T follicular helper cell (primary cell): ENCODE measurements at regions not wholly inside any gene's neighbourhood (a gene's known extent, or its start where the extent isn't known, plus 50 kb on each side); places are given as distances from the start of the nearest gene placed in this dataset.
"Not testable (repeated sequence)": the region's sequence is repeated elsewhere in the genome, so short reads cannot be mapped to it uniquely, and the experiment has no call there.

ENCODE experiments used
- DNase-seq: peaks from one replicate; pipeline ENCODE4 v3.0.0-alpha.2; 2020; ENCODE audit warnings: low read depth

DNA sequence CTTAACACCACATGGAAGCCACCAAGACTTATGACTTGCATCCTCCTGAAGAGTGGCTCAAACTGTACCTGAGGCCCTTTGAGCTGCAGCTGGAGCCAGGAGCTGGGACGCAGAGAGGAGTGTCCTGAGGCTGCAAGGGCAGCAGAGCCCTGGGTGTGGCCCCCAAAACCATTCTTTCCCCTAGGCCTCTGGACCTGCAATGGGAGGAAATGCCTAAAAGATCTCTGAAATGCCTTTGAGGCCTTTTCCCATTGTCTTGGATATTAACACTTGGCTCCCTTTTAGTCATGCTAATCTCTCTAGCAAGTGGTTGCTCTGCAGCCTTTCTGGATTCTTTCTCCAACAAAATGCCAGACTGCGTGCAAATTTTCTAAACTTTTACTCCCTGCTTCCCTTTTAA lies 156.1 kb downstream of the SLC38A4 start:
- no peak for DNase-seq

DNA sequence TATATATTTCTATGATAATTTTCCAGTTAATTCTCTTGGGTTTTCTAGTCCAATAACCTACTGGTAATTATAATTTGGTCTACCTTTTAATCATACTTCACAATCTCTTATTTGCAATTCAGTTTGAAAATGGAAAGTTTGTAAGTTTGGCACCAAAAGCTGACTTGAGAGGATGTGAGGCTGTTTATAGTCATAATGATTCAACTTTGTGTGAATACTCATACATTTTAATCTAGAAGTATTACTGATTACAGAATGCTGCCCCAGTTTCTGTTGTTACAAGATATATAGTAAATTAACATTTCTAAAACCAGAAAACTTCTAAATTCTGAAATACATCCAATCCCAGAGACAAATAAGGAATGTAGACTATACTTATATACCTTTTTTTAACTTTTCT lies 158.2 kb downstream of the SLC38A4 start:
- no peak for DNase-seq

DNA sequence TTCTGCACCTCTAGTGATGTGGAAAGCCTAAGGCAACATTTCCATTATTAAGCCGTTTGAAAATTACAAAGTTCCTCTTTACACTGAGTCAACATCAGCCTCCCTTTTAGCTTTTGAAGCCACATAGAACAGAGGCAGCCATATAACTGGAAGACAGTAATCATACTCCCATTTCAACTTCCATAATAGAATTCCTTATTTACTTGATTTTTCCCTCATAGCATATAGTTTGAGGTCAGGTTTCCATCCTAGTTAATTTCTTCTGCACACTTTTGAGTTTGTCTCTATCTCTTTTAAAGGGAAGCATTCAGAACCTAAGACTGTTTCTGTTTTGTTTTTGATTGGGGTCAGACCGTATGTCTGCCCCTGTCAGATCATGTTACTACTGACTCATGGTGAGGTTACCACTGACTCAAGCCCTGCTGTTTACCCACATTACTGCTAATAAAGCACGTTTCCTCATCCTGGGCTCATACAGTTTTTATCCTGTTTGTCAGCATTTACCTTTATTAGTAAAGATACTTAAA lies 161.0 kb downstream of the SLC38A4 start:
- DNase-seq: no peak

DNA sequence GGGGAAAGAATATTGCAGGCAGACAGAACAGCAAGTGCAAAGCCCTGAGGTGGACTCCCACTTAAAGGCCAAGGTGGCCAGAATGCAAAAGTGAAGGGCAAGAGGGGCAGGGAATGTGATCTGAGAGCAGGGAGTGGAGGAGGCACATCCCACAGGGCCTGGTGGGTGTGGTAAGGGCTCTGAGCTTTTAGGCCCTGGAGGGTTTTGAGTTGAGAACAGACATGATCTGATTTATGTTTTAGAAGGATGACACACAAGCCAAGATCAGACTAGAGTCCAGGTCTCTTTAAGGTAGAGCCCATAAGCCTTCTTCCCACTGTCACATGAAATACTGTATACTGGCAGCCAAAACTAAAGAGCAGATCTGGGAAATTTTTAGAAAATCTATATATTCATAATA lies 162.5 kb downstream of the SLC38A4 start:
- no peak for DNase-seq

DNA sequence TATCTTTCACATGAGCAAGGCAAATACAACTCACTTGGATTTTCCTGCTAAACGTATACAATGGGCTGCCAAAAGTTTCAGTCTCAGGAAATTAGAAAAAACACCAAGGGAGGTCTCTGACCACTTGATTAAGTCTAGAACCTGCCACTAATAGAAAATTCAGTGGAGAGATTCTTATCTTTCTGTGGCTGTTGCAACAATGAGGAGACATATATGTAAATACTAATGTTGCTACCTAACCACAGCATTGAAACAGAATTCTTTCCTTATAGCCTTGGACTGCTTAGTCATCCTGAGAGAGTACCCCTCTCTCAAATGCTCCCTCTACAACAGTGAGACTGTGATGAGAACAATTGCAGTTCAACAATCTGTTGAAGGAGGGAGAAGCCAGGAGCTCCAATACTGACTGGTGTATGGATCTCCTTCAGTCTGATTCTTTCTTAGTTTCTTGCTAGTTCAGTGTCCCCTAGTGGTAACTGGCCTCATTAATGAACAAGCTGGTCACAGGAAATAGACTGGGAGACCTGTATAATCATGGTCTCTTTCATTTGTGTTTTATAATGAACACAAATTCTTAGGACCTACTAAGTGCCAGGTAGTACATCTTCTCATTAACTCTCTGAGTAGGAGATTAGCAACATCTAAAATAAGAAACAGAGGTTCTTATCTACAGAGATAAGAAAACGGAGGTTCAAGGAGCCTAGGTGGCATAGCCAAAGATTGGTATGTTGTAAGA lies 164.5 kb downstream of the SLC38A4 start:
- DNase-seq: no peak

DNA sequence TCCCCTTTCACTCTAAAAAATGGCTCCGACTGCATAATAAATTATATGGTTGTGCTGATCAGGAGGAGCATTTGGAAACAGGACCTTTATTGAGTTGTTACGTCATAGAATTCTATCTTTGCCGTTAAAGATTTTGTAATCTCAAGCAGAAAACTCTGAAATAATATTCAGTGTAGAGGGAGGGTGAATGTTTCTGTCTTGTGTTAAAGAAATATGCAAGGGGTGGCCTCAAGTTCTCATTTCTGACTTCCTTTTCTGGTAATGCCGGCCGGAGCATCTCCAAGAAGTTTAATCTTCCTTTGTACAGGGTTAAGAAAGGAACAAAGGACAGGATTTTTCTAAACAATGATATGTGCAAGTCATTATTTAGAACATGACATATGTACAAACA lies 165.1 kb downstream of the SLC38A4 start:
- DNase-seq: no peak

DNA sequence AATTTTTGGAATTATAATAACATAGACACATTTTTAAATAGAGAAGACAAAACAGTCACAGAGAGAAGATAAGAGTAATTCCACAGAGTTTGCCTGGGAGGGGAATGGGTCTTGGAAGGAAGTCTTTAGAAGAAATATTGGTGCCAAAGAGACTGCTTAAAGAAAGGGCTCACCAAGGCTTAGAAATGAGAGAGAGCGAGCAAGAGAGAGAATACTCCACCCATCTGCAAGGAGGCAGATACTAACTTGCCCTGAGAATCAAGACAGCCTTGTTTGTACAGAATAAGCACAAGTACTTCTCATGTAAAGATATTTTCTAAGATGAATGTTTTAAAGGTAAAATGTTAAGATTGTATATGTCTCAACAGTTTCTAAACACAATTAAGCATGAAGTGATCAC lies 165.5 kb downstream of the SLC38A4 start:
- no peak for DNase-seq

DNA sequence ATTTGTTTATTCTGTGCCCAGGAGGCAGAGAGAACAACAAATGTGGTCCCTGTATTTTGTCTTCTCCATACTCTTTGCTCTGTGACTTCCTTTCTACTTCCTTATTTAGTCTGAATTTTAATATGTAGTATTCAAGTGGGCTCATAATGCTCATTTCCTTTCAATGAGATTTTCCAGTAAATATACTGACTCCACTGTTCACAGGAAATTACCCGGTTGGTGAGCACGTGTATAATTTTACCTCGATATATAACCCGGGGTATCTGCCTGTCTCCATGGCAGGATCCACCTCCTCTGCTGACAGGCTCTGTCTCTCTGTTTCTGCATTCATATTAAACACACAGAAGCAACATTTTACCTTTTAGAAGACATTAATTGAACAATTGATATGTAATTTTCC lies 166.0 kb downstream of the SLC38A4 start:
- DNase-seq: no peak

DNA sequence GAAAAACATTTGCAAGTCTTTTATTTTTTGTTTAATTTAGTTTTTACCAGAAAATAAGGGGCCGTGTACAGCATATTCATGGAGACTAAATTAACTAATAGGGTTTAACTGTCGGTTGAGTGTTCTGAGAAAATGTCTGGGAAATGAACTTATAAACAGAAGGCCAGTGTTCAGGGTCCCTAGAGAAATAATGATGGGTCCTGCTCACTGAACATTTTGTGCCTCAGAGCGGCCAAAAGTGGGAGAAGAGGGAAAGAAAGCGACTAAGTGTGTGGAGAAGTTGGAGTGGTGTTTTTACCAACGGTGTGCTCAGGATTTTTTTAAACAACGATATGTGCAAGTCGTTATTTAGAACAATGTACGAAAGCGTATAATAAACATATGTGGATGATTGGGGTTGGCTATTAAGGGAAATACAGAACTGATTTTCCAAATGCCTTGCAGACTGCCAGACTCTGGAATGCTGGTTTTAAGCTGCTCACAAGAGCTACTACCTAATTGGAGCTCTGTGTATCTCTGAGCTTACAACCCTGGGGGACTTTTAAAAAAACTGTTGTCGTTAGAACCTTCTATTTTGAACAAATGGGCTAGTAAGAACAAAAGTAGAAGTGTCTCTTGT lies 166.7 kb downstream of the SLC38A4 start:
- DNase-seq: no peak

DNA sequence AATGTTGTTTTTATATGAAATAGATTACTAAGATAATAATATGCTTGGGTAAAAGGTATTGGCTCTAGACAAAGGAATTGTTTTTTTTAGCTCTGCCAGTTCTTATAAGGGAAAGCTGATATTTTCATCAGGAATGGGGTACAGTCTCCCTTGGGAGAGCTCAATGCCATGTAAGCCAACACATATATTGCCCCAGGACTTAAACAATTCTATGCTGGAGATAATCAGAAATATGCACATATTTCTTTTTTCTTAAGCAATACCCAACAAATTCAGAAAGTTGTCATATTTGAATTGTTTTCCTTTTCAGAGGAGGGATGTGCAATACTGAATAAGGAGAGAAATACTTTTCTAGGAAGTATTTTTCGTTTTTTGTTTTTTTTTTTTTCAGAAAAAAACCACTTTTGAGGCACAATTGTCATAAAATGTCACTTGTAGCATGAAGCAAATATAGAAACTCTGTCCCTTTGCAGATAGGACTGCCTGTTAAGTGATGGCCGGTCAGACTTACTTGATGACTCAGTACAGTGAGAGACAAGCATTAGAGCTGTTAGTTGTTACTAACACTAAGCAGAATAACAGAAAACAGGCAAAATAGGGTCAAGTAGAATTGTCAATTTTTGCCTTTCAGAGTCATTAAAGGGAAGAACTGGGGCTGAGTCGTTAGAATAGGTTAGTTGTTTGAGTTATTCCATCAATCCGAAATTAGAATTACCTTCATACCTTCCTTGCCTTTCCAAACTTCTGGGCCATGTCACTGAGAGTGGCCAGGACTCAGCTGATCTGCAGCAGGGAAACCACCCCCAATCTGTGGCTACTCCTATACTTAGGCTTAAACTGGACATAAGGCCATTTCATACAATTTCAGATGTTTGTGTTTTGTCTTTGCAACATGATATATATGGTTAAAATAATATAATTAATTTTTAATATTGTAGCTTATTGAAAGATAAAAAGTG lies 168.1 kb downstream of the SLC38A4 start:
- DNase-seq: no peak

DNA sequence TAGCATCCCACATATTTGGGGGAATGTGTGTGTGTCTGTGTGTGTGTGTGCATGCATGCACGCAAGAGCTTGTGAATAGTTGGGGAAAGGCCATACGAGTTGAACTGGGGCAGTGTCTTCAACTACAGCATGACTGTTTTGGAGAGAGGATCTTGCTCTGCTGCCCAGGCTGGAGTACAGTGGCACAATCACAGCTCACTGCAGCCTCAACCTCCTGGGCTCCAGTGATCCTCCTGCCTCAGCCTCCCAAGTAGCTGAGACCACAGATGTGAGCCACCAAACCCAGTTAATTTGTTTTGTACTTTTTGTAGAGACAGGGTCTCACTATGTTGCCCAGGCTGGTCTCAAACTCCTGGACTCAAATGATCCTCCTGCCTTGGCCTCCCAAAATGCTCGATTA lies 169.8 kb downstream of the SLC38A4 start:
- not testable (repeated sequence) for DNase-seq

DNA sequence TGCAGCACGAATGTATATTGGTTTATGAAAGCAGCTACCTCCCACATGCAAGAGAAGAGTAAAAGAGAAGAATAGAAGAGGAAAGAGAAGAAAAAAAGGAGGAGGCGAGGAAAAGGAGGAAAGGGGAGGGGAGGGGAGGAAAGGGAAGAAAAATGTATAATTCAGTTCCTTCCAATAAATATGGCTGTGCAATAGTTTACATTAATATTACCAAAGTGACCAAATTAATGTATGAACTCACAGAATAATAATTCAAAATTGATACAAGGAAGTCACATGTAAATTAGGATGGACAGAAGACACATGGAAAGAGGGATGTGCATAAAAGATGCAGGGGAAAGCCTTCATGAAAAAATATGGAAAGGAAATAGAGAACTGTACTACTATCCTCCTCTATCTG lies 172.5 kb downstream of the SLC38A4 start:
- no peak for DNase-seq

DNA sequence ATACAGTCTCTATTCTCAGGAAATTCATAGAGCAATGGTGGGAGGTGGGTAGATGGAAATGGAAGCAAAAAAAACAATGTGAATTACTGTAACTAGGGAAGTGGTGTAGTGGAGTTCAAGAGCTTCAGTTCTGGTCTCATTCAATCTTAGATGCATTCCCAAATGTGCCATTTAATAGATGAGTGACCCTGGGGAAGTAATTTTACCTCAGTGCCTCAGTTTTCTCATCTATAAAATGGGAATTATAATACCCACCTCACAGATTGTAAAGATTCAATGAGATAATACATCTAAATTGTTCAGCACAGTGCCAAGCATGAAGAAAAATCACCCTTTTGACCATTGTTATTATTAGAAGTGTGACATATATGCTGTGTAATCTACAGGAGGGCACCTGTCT lies 173.1 kb downstream of the SLC38A4 start:
- DNase-seq: no peak

DNA sequence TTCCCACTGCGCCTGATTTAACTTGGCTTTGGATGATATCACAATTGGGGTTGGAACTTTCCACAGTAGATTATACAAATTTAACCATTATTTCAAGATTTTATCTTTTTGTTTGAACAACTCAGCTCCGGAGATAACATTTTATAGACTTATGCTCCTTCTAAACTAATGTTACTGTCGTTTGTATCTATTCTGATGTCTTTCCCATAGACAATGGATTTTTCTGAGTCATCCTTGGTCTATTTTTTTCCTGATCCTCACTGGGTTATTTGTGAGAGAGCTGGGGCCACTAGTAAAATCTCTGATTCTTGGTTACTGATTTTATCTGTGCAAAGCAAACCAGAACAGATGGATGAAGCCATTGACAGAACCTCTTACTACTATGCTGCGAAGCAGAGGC lies 175.1 kb downstream of the SLC38A4 start:
- DNase-seq: no peak

DNA sequence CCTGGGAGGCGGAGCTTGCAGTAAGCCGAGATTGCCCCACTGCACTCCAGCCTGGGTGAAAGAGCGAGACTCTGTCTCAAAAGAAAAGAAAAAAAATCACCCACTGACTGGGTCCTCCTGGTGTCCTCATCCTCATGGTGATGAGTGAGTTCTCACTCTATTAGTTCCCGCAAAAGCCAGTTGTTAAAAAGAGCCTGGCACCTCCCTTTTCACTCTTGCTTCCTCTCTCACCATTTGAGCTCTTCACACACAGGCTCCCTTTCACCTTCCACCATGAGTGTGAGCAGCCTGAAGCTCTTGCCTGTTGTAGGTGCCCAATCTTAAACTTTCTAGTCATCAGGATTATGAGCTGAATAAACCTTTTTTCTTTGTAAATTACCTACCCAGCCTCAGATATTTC lies 176.4 kb downstream of the SLC38A4 start:
- DNase-seq: no peak

DNA sequence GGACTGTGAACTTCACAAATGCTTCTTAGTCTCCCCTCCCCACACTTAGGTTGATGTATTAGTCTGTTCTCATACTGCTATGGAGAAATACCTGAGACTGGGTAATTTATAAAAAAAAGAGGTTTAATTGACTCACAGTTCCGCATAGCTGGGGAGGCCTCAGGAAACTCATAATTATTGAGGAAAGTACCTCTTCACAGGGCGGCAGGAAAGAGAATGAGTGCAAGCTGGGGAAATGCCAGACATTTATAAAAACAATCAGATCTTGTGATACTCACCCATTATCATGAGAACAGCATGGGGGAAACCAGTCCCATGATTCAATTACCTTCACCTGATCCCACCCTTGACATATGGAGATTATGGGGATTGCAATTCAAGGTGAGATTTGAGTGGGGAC lies 178.8 kb downstream of the SLC38A4 start:
- no peak for DNase-seq

DNA sequence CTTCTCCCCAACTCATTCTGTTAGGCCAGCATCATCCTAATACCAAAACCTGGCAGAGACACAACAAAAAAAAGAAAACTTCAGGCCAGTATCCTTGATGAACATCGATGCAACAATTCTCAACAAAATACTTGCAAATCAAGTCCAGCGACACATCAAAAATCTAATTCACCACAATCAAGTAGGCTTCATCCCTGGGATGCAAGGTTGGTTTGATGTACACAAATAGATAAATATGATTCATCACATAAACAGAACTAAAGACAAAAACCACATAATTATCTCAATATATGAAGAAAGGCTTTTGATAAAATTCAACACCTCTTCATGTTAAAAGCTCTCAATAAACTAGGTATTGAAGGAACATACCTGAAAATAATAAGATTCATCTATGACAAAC lies 184.1 kb downstream of the SLC38A4 start:
- not testable (repeated sequence) for DNase-seq

DNA sequence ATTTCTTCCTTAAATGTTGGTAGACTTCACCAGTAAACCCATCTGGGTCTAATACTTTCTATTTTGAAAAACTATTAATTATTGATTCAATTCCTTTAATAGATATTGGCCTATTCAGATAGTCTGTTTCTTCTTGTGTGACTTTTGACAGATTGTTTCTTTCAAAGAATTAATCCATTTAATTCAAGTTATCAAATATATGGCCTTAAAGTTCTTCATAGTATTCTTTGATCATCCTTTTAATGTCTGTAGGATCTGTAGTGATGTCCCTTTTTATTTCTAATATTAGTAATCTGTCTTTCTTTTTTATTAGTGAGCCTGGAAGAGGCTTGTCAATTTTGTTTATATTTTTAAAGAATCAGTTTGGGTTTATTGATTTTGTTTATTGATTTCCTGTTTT lies 190.0 kb downstream of the SLC38A4 start:
- no peak for DNase-seq

DNA sequence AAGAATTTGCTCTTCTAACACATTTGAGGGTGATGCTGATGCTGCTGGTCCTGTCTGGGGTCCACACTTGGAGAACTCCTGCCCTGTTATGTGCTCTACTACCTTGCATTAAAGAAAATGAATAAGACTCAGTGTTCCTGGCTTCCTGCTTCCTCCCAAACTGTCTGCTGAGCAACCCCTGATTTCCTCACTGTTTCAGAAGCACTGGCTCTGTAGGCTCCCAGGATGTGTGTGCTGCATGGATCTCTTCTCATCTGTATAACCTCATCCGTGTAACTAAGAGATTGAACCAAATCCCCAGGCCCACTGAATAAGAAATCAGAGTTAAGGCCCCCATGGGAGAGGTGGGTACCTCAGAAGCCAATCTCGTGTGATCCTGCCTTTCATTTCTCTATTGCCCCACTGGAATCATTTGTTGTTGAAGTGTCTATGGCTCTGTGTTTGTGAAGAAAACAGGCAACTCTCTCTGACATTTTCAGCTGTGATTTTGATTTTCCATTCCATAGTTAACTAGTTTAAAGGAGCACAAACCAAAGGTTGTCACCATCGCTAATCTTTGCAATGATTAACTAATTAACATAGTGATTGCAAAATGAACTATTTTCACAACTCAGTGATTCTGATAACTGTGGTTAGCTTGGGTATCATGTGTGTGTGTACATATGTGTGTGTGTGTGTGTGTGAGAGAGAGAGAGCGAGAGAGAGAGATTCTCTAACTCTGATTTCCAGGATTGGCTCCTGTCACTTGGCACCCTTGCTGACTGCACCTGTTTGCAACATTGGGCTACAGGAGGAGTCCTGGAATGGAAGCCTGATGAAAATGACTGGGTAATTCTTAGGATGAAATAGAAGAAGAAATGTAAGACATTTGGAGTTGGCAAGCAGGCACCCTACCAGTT lies 196.2 kb downstream of the SLC38A4 start:
- DNase-seq: no peak

DNA sequence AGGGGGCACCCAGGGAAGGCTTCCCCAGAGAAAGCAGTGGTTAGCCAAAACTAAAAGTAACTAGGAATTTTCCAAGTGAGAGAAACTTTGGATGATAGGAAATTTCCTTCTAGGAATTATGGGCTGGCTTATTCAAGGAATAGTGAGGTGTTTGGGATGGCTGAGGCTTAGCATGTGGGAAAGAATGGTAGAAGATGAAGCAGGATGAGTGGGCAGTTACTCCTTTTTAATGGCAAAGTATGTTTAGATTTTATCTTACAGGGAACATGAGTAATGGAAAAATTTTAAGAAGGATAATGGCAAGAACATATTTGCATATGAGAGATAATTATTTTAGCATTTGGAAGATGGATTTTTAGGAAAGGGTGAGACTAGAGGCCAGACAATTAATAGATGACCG lies 197.6 kb downstream of the SLC38A4 start:
- DNase-seq: no peak

DNA sequence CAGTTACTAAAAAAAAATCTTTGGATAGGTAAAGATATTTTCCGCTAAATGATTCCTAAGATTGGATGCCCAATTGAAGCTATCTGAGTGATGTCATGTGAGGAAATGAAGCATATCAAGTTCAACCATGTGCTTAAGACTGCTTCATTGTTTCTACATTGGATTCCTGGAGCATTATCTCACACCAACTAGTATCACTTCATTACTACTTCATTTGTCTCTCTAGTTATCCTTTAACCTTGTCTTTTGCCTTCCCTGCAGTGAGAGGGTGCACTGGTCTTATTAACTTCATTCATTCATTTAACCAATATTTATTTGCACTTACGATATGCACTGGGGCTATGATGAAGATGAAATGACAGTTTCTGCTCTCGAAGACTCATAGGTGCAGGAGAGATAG lies 198.1 kb downstream of the SLC38A4 start:
- no peak for DNase-seq

DNA sequence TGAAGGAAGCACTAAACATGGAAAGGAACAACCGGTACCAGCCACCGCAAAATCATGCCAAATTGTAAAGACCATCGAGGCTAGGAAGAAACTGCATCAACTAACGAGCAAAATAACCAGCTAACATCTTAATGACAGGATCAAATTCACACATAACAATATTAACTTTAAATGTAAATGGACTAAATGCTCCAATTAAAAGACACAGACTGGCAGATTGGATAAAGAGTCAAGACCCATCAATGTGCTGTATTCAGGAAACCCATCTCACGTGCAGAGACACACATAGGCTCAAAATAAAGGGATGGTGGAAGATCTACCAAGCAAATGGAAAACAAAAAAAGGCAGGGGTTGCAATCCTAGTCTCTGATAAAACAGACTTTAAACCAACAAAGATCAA lies 206.3 kb downstream of the SLC38A4 start:
- not testable (repeated sequence) for DNase-seq
